ENCODE measurements at regions not wholly inside any gene's neighbourhood (a gene's known extent, or its start where the extent isn't known, plus 50 kb on each side); places are given as distances from the start of the nearest gene placed in this dataset.
"Not testable (repeated sequence)": the region's sequence is repeated elsewhere in the genome, so short reads cannot be mapped to it uniquely, and the experiment has no call there.

GRCh38 chr1:187996780-187997179, 1168.0 kb downstream of the PLA2G4A start:
- no peak for TF ChIP-seq CTCF (IDR thresholded peaks at IDR 0.05; ENCODE audit: insufficient read depth, missing control alignments)
- FAIRE-seq (no peak), DNase-seq (ENCODE audit: insufficient read length, low spot score) (no peak)

- no peak for FAIRE-seq
- DNase-seq (ENCODE audit: insufficient read length, low spot score): no peak
- TF ChIP-seq CTCF (IDR thresholded peaks at IDR 0.05; ENCODE audit: insufficient read depth, missing control alignments): peak; percentile 41
Measured at GRCh38 chr1:187999973-188000372, 1171.2 kb downstream of the PLA2G4A start.

GRCh38 chr1:188003687-188004086, 1174.9 kb downstream of the PLA2G4A start:
- not testable (repeated sequence) for FAIRE-seq; DNase-seq (ENCODE audit: insufficient read length, low spot score)

- DNase-seq (ENCODE audit: insufficient read length, low spot score) (no peak), FAIRE-seq (no peak)
- TF ChIP-seq CTCF (IDR thresholded peaks at IDR 0.05; ENCODE audit: insufficient read depth, missing control alignments): no peak
Measured at GRCh38 chr1:188004849-188005248, 1176.1 kb downstream of the PLA2G4A start.

GRCh38 chr1:188006354-188006753, 1177.6 kb downstream of the PLA2G4A start:
- FAIRE-seq: no peak
- DNase-seq (ENCODE audit: insufficient read length, low spot score): no peak

GRCh38 chr1:188013222-188013849, 1184.6 kb downstream of the PLA2G4A start:
- DNase-seq (ENCODE audit: insufficient read length, low spot score); FAIRE-seq: not testable (repeated sequence)

More at GRCh38 chr1:188006354-188006753, 1177.6 kb downstream of the PLA2G4A start:
- TF ChIP-seq CTCF (IDR thresholded peaks at IDR 0.05; ENCODE audit: insufficient read depth, missing control alignments): no peak

GRCh38 chr1:188017921-188018320, 1189.2 kb downstream of the PLA2G4A start:
- DNase-seq (ENCODE audit: insufficient read length, low spot score) (no peak), FAIRE-seq (peak; percentile 6)
- no peak for TF ChIP-seq CTCF (IDR thresholded peaks at IDR 0.05; ENCODE audit: insufficient read depth, missing control alignments)

GRCh38 chr1:188022661-188023060, 1193.9 kb downstream of the PLA2G4A start:
- FAIRE-seq (no peak), DNase-seq (ENCODE audit: insufficient read length, low spot score) (no peak)
- no peak for TF ChIP-seq CTCF (IDR thresholded peaks at IDR 0.05; ENCODE audit: insufficient read depth, missing control alignments)

All from D721Med (cell line).